ENCODE measurements at regions not wholly inside any gene's neighbourhood (a gene's known extent, or its start where the extent isn't known, plus 50 kb on each side); places are given as distances from the start of the nearest gene placed in this dataset.

GRCh38 chr22:23409976-23410375 lies 170.1 kb downstream of the IGLL1 start (continued):
- TF ChIP-seq ZBTB11 (tag by site-specific recombination; conservative IDR thresholded peaks at IDR 0.05; ENCODE audit: low read depth), result no peak
- TF ChIP-seq TCF7L2 (IDR thresholded peaks at IDR 0.05; ENCODE audit: borderline replicate concordance, low read depth, low read length), result no peak
- no peak for TF ChIP-seq ZNF48 (tag by site-specific recombination; IDR thresholded peaks at IDR 0.05)
- TF ChIP-seq BCL6B (tag by site-specific recombination; IDR thresholded peaks at IDR 0.05), result no peak
- no peak for TF ChIP-seq SCRT1 (tag by site-specific recombination; IDR thresholded peaks at IDR 0.05; ENCODE audit: borderline replicate concordance)
- TF ChIP-seq ZBTB7A (tag by site-specific recombination; IDR thresholded peaks at IDR 0.05; ENCODE audit: low read depth), result no peak
- no peak for TF ChIP-seq BCL11A (tag by site-specific recombination; IDR thresholded peaks at IDR 0.05; ENCODE audit: low read depth)
- no peak for TF ChIP-seq ZNF654 (tag by site-specific recombination; IDR thresholded peaks at IDR 0.05; ENCODE audit: low read depth)
- TF ChIP-seq ZNF18 (tag by site-specific recombination; IDR thresholded peaks at IDR 0.05), result no peak

- no peaks in the 10 kb centered on the region for H3K36me3 ChIP-seq (ENCODE audit: control insufficient read depth in 2 of 2, insufficient read depth in 1 of 2, low read length in 2 of 2)
- no peaks in the 10 kb centered on the region for H3K9me3 ChIP-seq (ENCODE audit: control insufficient read depth, insufficient read depth, low read depth, low read length)
- H3K4me3 ChIP-seq (ENCODE audit: low read depth, low read length), result no peak overlapping the region
- POLR2A ChIA-PET, result no interaction called here
- no peaks in the 10 kb centered on the region for H3K4me1 ChIP-seq (ENCODE audit: control insufficient read depth, insufficient read depth, low read length)
- no peak overlapping the region for H3K27ac ChIP-seq (ENCODE audit: extremely low read depth, low read depth, low read length)
- CTCF ChIA-PET, result interaction anchor here (0.5 to 0.9 kb wide), 3 partner anchors 10 to 771 kb away, joined by 3 read pairs; no protein-coding TSS in a partner anchor
- TF ChIP-seq ZNF266 (tag by site-specific recombination; IDR thresholded peaks at IDR 0.05; ENCODE audit: low read depth) (no peak), GLIS2 (tag by site-specific recombination; IDR thresholded peaks at IDR 0.05) (no peak), ZNF843 (tag by site-specific recombination; IDR thresholded peaks at IDR 0.05) (no peak), ZNF155 (tag by site-specific recombination; IDR thresholded peaks at IDR 0.05) (no peak), ZNF202 (tag by site-specific recombination; IDR thresholded peaks at IDR 0.05; ENCODE audit: borderline replicate concordance) (no peak), GLI2 (tag by site-specific recombination; IDR thresholded peaks at IDR 0.05; ENCODE audit: borderline replicate concordance, low read depth) (no peak), ZNF311 (tag by site-specific recombination; IDR thresholded peaks at IDR 0.05; ENCODE audit: borderline replicate concordance) (no peak), ZBTB21 (tag by site-specific recombination; IDR thresholded peaks at IDR 0.05) (no peak), ZNF394 (tag by site-specific recombination; IDR thresholded peaks at IDR 0.05; ENCODE audit: borderline replicate concordance) (no peak), ZNF23 (tag by site-specific recombination; IDR thresholded peaks at IDR 0.05; ENCODE audit: borderline replicate concordance) (no peak), ZNF555 (tag by site-specific recombination; conservative IDR thresholded peaks at IDR 0.05) (no peak), ATF2 (tag by site-specific recombination; IDR thresholded peaks at IDR 0.05; ENCODE audit: low read depth) (no peak), ZNF776 (tag by site-specific recombination; IDR thresholded peaks at IDR 0.05; ENCODE audit: borderline replicate concordance) (no peak), ZNF184 (tag by site-specific recombination; IDR thresholded peaks at IDR 0.05) (no peak), PRDM2 (tag by site-specific recombination; IDR thresholded peaks at IDR 0.05; ENCODE audit: borderline replicate concordance) (no peak)
Measured at GRCh38 chr22:23408321-23408720, 171.8 kb downstream of the IGLL1 start.

Measured in HEK293 (cell line).